Astrocyte (in vitro differentiated cells and primary cell): ENCODE measurements at regions not wholly inside any gene's neighbourhood (a gene's known extent, or its start where the extent isn't known, plus 50 kb on each side); places are given as distances from the start of the nearest gene placed in this dataset.
A peak's percentile ranks its signal among the peaks of the same experiment; 100 is the strongest.

Experiments
- DNase-seq: peaks from one replicate; pipeline ENCODE4 v3.0.0-alpha.2; 2010; ENCODE audit warnings: low read depth
- FAIRE-seq: peaks from 2 replicates; lab custom pipeline; 2011; peaks lifted over from hg19 to GRCh38; lab: Jason Lieb, UNC
- H2AFZ ChIP-seq: 2 replicates; pipeline ENCODE4 v1.6.0; 2012; ENCODE audit warnings: low read depth, low read length, inconsistent platforms
- H3K27ac ChIP-seq: 2 replicates; pipeline ENCODE4 v1.5.1; 2011; ENCODE audit warnings: low read depth, low read length, inconsistent platforms
- H3K27me3 ChIP-seq: 2 replicates; pipeline ENCODE4 v1.6.0; 2011; ENCODE audit warnings: low read length, inconsistent platforms; ENCODE audit not compliant: insufficient read depth
- H3K36me3 ChIP-seq: 2 replicates; pipeline ENCODE4 v1.5.1; 2011; ENCODE audit warnings: low read length, inconsistent platforms; ENCODE audit not compliant: insufficient read depth
- H3K4me1 ChIP-seq: 2 replicates; pipeline ENCODE4 v1.5.1; 2011; ENCODE audit warnings: low read length, inconsistent platforms; ENCODE audit not compliant: insufficient read depth
- H3K4me2 ChIP-seq: 2 replicates; pipeline ENCODE4 v1.6.0; 2012; ENCODE audit warnings: low read length, inconsistent platforms
- H3K4me3 ChIP-seq: 2 replicates; pipeline ENCODE4 v1.5.1; 2011; ENCODE audit warnings: low read depth, mild to moderate bottlenecking, low read length, inconsistent platforms; ENCODE audit not compliant: insufficient read depth
- H3K79me2 ChIP-seq: 2 replicates; pipeline ENCODE4 v1.6.0; 2012; ENCODE audit warnings: mild to moderate bottlenecking, low read length, inconsistent platforms; ENCODE audit not compliant: insufficient read depth
- H3K9ac ChIP-seq: 2 replicates; pipeline ENCODE4 v1.6.0; 2012; ENCODE audit warnings: mild to moderate bottlenecking, low read length, inconsistent platforms
- H3K9me3 ChIP-seq: 2 replicates; pipeline ENCODE4 v1.5.1; 2012; ENCODE audit warnings: low read depth, mild to moderate bottlenecking, low read length, inconsistent platforms; ENCODE audit not compliant: insufficient read depth
- H4K20me1 ChIP-seq: 2 replicates; pipeline ENCODE4 v1.6.0; 2012; ENCODE audit warnings: low read length, inconsistent platforms; ENCODE audit not compliant: insufficient read depth
- H3K27ac Mint-ChIP-seq: one replicate; pipeline ENCODE4 v1.8.0; 2021; ENCODE audit warnings: mild to moderate bottlenecking, mixed read lengths; ENCODE audit not compliant: unreplicated experiment
- H3K27me3 Mint-ChIP-seq: one replicate; pipeline ENCODE4 v1.8.0; 2021; ENCODE audit warnings: low read depth, mixed read lengths; ENCODE audit not compliant: unreplicated experiment
- H3K36me3 Mint-ChIP-seq: one replicate; pipeline ENCODE4 v1.8.0; 2021; ENCODE audit warnings: low read depth, mixed read lengths; ENCODE audit not compliant: unreplicated experiment
- H3K4me1 Mint-ChIP-seq: one replicate; pipeline ENCODE4 v1.8.0; 2021; ENCODE audit warnings: low read depth, mixed read lengths; ENCODE audit not compliant: unreplicated experiment
- H3K4me3 Mint-ChIP-seq: one replicate; pipeline ENCODE4 v1.8.0; 2021; ENCODE audit warnings: mild to moderate bottlenecking, moderate library complexity, mixed read lengths; ENCODE audit not compliant: unreplicated experiment
- H3K9me3 Mint-ChIP-seq: one replicate; pipeline ENCODE4 v1.8.0; 2021; ENCODE audit warnings: mild to moderate bottlenecking, mixed read lengths; ENCODE audit not compliant: unreplicated experiment
- CTCF ChIP-seq: IDR thresholded peaks from 2 replicates; pipeline ENCODE4 v1.5.1; 2011; ENCODE audit warnings: low read depth, mild to moderate bottlenecking, inconsistent platforms, low read length, moderate library complexity; ENCODE audit not compliant: insufficient read depth
- EZH2 ChIP-seq: IDR thresholded peaks from 2 replicates; pipeline ENCODE4 v1.6.1; 2012; ENCODE audit warnings: mild to moderate bottlenecking, low read length, inconsistent platforms; ENCODE audit not compliant: insufficient read depth

- no peaks in the 10 kb centered on the region for H3K9me3 ChIP-seq
- no peaks in the 10 kb centered on the region for H4K20me1 ChIP-seq
- H3K27me3 ChIP-seq, result no peaks in the 10 kb centered on the region
- H2AFZ ChIP-seq, result no peak overlapping the region
- H3K36me3 Mint-ChIP-seq, result no peaks in the 10 kb centered on the region
- no peak overlapping the region for H3K9ac ChIP-seq
- peaks cover 7% of the 10 kb centered on the region for H3K27me3 Mint-ChIP-seq
- no peaks in the 10 kb centered on the region for H3K9me3 Mint-ChIP-seq
- peaks cover 4% of the 10 kb centered on the region for H3K4me1 Mint-ChIP-seq
- H3K36me3 ChIP-seq, result no peaks in the 10 kb centered on the region
- peak; percentile 81 for FAIRE-seq
- H3K27ac Mint-ChIP-seq, result no peak overlapping the region
- DNase-seq, result no peak
- H3K4me3 ChIP-seq, result no peak overlapping the region
- H3K4me1 ChIP-seq, result peaks cover 6% of the 10 kb centered on the region
- H3K4me3 Mint-ChIP-seq, result no peak overlapping the region
- no peak overlapping the region for H3K27ac ChIP-seq
- no peaks in the 10 kb centered on the region for H3K79me2 ChIP-seq
- no peak overlapping the region for H3K4me2 ChIP-seq
- TF ChIP-seq EZH2 (no peak), CTCF (no peak)
These were observed 429.8 kb downstream of the BCOR start for GRCh38 chrX:39667736-39668482.

- Histone ChIP-seq H3K27me3 (no peaks in the 10 kb centered on the region), H3K27ac (no peak overlapping the region), H3K4me2 (no peak overlapping the region), H2AFZ (no peak overlapping the region), H3K4me1 (peaks cover 6% of the 10 kb centered on the region), H3K4me3 (no peak overlapping the region), H3K9ac (no peak overlapping the region), H3K9me3 (no peaks in the 10 kb centered on the region), H3K36me3 (no peaks in the 10 kb centered on the region), H4K20me1 (no peaks in the 10 kb centered on the region), H3K79me2 (no peaks in the 10 kb centered on the region)
- H3K36me3 Mint-ChIP-seq, result no peaks in the 10 kb centered on the region
- no peaks in the 10 kb centered on the region for H3K9me3 Mint-ChIP-seq
- H3K4me3 Mint-ChIP-seq, result no peak overlapping the region
- H3K4me1 Mint-ChIP-seq, result peaks cover 4% of the 10 kb centered on the region
- H3K27me3 Mint-ChIP-seq, result peaks cover 15% of the 10 kb centered on the region
- no peak for TF ChIP-seq EZH2
- TF ChIP-seq CTCF, result no peak
- H3K27ac Mint-ChIP-seq, result no peak overlapping the region
- FAIRE-seq, result no peak
- no peak for DNase-seq
These were observed 428.1 kb downstream of the BCOR start for GRCh38 chrX:39669668-39670067.

- no peak for TF ChIP-seq EZH2
- no peak for TF ChIP-seq CTCF
- Histone ChIP-seq H3K27me3 (no peaks in the 10 kb centered on the region), H2AFZ (no peak overlapping the region), H3K27ac (no peak overlapping the region), H3K36me3 (no peaks in the 10 kb centered on the region), H4K20me1 (no peaks in the 10 kb centered on the region), H3K79me2 (no peaks in the 10 kb centered on the region), H3K4me1 (peaks cover 6% of the 10 kb centered on the region), H3K4me2 (no peak overlapping the region), H3K4me3 (no peak overlapping the region), H3K9me3 (no peaks in the 10 kb centered on the region), H3K9ac (no peak overlapping the region)
- Mint-ChIP-seq H3K4me1 (peaks cover 4% of the 10 kb centered on the region), H3K4me3 (no peak overlapping the region), H3K27me3 (peaks cover 15% of the 10 kb centered on the region), H3K27ac (no peak overlapping the region), H3K36me3 (no peaks in the 10 kb centered on the region), H3K9me3 (no peaks in the 10 kb centered on the region)
- no peak for FAIRE-seq
- DNase-seq, result peak; percentile 26
These were observed 427.5 kb downstream of the BCOR start for GRCh38 chrX:39670281-39670680.
